ENCODE measurements at regions not wholly inside any gene's neighbourhood (a gene's known extent, or its start where the extent isn't known, plus 50 kb on each side); places are given as distances from the start of the nearest gene placed in this dataset.

DNA sequence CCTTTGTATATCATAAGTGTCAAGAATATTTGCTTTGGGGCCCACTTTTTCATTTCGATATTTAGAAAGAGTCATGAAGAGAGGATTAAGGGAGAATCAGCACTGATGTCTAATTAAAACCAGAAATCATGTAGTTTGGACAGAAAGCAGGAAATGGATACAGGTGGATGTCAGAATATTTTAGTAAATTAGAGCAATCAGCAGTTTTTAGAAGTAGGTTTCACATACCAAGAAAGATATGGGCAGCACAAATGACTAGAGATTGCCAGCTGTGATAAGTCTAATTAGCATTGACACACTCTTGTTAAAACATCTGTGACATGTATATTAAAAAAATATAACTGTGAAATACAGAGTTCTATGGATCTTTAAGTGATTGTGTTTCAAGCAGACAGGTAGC lies 180.8 kb upstream of the POM121L12 start:
- intact Hi-C loops (cut with DNase I; ENCODE audit: low total_unique reads) = no loop called here
- no peak for DNase-seq (ENCODE audit: low spot score in 2 of 2)
- H3K36me3 ChIP-seq = no peaks in the 10 kb centered on the region
- H3K27ac ChIP-seq = no peak overlapping the region
- H3K27me3 ChIP-seq = no peaks in the 10 kb centered on the region
- no peaks in the 10 kb centered on the region for H3K4me1 ChIP-seq
- no peak overlapping the region for H3K4me3 ChIP-seq
- TF ChIP-seq, protein P1, sequence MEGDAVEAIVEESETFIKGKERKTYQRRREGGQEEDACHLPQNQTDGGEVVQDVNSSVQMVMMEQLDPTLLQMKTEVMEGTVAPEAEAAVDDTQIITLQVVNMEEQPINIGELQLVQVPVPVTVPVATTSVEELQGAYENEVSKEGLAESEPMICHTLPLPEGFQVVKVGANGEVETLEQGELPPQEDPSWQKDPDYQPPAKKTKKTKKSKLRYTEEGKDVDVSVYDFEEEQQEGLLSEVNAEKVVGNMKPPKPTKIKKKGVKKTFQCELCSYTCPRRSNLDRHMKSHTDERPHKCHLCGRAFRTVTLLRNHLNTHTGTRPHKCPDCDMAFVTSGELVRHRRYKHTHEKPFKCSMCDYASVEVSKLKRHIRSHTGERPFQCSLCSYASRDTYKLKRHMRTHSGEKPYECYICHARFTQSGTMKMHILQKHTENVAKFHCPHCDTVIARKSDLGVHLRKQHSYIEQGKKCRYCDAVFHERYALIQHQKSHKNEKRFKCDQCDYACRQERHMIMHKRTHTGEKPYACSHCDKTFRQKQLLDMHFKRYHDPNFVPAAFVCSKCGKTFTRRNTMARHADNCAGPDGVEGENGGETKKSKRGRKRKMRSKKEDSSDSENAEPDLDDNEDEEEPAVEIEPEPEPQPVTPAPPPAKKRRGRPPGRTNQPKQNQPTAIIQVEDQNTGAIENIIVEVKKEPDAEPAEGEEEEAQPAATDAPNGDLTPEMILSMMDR (IDR thresholded peaks at IDR 0.05) = no peak
- no peaks in the 10 kb centered on the region for H3K9me3 ChIP-seq

DNA sequence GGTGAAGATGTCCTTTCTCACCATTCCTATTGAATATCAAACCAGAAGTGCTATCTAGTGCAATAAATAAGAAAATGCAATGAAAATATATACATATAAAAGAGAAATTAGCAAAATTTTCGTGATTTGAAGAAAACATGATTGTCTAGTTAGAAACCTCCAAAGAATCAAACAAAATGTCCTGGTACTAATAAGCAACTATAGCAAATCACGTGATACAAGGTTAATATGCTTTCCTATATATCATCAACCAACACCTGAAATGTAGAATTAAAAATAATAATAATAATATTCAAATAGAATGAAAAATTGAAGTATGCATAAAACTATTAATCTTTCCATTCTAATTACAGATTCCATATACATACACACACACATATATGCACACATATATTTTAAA lies 183.9 kb upstream of the POM121L12 start:
- TF ChIP-seq, protein P1 (IDR thresholded peaks at IDR 0.05) = no peak
- TF ChIP-seq POLR2A (IDR thresholded peaks at IDR 0.05) (no peak), POLR2AphosphoS5 (IDR thresholded peaks at IDR 0.05) (no peak)
- Histone ChIP-seq H3K36me3 (no peaks in the 10 kb centered on the region), H3K4me1 (no peaks in the 10 kb centered on the region), H3K4me3 (no peak overlapping the region), H3K27ac (no peak overlapping the region), H3K9me3 (peaks cover 0 to 4% of the 10 kb centered on the region in 2 donors), H3K27me3 (no peaks in the 10 kb centered on the region)
- intact Hi-C loops (cut with DNase I; ENCODE audit: low total_unique reads) = no loop called here
- DNase-seq (ENCODE audit: low spot score in 2 of 2) = no peak

DNA sequence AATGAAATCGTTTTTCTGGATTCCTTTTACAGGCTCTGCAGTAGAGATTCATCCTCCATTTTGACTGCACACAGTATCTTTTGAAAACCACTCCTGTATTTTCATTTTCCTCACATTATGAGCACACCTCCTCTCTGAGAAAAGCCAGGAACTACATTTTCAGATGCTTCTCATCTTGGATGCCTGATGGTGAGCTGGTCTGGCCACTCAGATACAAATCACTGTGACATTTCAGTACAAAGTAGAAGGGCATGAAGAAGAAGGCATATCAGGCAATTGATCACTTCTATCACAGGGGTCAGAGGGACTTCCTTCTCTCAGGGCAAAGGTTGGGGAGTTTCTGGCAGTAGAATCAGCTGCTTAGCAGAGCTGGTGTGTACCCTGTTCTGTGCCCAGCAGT lies 192.0 kb upstream of the POM121L12 start:
- intact Hi-C loops (cut with DNase I; ENCODE audit: low total_unique reads) = no loop called here
- H3K9me3 ChIP-seq = peaks cover 0 to 4% of the 10 kb centered on the region in 2 donors
- TF ChIP-seq, protein P1 (IDR thresholded peaks at IDR 0.05) = no peak
- no peak for TF ChIP-seq POLR2A (IDR thresholded peaks at IDR 0.05)
- TF ChIP-seq POLR2AphosphoS5 (IDR thresholded peaks at IDR 0.05) = no peak
- H3K36me3 ChIP-seq = no peaks in the 10 kb centered on the region
- H3K4me1 ChIP-seq = no peaks in the 10 kb centered on the region
- DNase-seq (ENCODE audit: low spot score in 2 of 2) = no peak
- H3K27me3 ChIP-seq = no peaks in the 10 kb centered on the region
- H3K27ac ChIP-seq = no peak overlapping the region
- H3K4me3 ChIP-seq = no peak overlapping the region

DNA sequence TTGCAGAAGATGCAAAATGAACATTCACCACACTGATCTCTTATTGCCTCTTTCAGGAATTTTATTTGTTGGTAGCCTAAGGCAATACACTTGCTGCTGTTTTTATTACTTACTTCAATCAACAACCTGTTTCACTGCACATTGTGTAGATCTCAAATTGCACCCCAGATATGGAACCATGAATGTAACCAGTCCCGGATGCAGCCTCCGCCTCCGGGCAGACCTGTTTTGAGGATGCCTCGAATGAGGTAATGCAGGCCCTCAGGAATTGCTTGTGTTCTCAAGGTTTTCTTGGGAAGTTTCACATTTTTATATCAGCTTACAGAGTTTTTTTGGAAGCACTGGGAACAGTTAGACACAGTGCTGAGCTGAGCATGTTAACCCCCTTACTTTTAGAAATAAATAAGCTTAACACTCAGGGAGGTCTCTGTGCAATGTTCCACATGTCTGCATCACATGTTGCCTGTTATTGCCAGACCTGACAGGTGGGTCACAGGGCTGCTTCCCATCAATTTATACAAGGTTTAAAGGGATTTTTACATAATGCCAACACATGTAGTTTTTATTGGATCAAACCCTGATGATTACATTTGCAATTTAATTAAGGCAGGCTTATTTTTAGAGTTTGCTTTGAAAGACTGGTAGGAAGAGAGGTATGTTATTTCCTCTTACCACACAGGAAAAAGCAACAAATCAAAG lies 193.1 kb upstream of the POM121L12 start:
- no peaks in the 10 kb centered on the region for H3K27me3 ChIP-seq
- no peak for DNase-seq (ENCODE audit: low spot score in 2 of 2)
- no peak overlapping the region for H3K27ac ChIP-seq
- H3K9me3 ChIP-seq = no peaks in the 10 kb centered on the region
- no peaks in the 10 kb centered on the region for H3K36me3 ChIP-seq
- no peaks in the 10 kb centered on the region for H3K4me1 ChIP-seq
- intact Hi-C loops (cut with DNase I; ENCODE audit: low total_unique reads) = no loop called here
- no peak overlapping the region for H3K4me3 ChIP-seq
- no peak for TF ChIP-seq POLR2A (IDR thresholded peaks at IDR 0.05)
- TF ChIP-seq POLR2AphosphoS5 (IDR thresholded peaks at IDR 0.05) = no peak

- Histone ChIP-seq H3K36me3 (no peaks in the 10 kb centered on the region), H3K9me3 (no peaks in the 10 kb centered on the region), H3K27ac (no peak overlapping the region), H3K4me1 (no peaks in the 10 kb centered on the region), H3K27me3 (no peaks in the 10 kb centered on the region), H3K4me3 (peak overlapping the region in 1 of 3 donors; percentile 5)
- TF ChIP-seq POLR2A (IDR thresholded peaks at IDR 0.05) = no peak
- no peak for TF ChIP-seq POLR2AphosphoS5 (IDR thresholded peaks at IDR 0.05)
- no peak for DNase-seq (ENCODE audit: low spot score in 2 of 2)
- intact Hi-C loops (cut with DNase I; ENCODE audit: low total_unique reads) = no loop called here
Observed at GRCh38 chr7:52838981-52839411, 196.4 kb upstream of the POM121L12 start.

DNA sequence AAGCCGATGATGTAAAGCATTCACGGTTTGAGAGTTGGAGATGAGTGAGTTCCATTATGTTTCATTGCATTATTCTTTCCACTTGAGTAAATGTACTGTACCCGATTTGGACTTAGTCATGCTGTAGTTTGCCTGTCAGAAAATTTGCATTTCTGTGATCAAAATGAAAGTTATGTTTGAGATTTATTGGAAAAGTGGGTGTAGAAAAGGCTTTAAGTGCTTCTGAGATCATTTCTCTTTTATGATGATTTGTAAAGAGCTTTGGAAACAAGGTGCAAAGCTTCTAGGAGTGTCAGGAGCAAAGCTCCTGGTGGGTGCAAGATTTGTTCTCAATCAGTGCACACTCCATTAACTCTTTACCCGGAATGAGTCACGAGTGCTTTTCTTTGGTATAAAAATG lies 204.1 kb upstream of the POM121L12 start:
- intact Hi-C loops (cut with DNase I; ENCODE audit: low total_unique reads) = no loop called here
- H3K9me3 ChIP-seq = no peaks in the 10 kb centered on the region
- no peak for TF ChIP-seq POLR2A (IDR thresholded peaks at IDR 0.05)
- TF ChIP-seq, protein P1 (IDR thresholded peaks at IDR 0.05) = no peak
- no peak for TF ChIP-seq POLR2AphosphoS5 (IDR thresholded peaks at IDR 0.05)
- no peak overlapping the region for H3K4me3 ChIP-seq
- H3K4me1 ChIP-seq = no peaks in the 10 kb centered on the region
- no peak overlapping the region for H3K27ac ChIP-seq
- no peak for DNase-seq (ENCODE audit: low spot score in 2 of 2)
- H3K36me3 ChIP-seq = no peaks in the 10 kb centered on the region
- no peaks in the 10 kb centered on the region for H3K27me3 ChIP-seq

All from breast epithelium (tissue), 4 donors.